Upper lobe of right lung (tissue), 1 donor: ENCODE measurements at regions not wholly inside any gene's neighbourhood (a gene's known extent, or its start where the extent isn't known, plus 50 kb on each side); places are given as distances from the start of the nearest gene placed in this dataset.
"Not testable (repeated sequence)": the region's sequence is repeated elsewhere in the genome, so short reads cannot be mapped to it uniquely, and the experiment has no call there.

ENCODE experiments used
- ATAC-seq: fragments of 200-7000 bp; cut with Tn5 transposase; one replicate; pipeline ENCODE4 v1.9.1; 2020; ENCODE audit warnings: mild to moderate bottlenecking, moderate library complexity
- DNase-seq: peaks from one replicate; pipeline ENCODE4 v3.0.0-alpha.2; 2020
- H3K27ac ChIP-seq: fragments of 200-600 bp; one replicate; pipeline ENCODE4 v1.8.0; 2022
- H3K27me3 ChIP-seq: fragments of 200-600 bp; one replicate; pipeline ENCODE4 v1.8.0; 2022; ENCODE audit warnings: mild to moderate bottlenecking
- H3K36me3 ChIP-seq: fragments of 200-600 bp; one replicate; pipeline ENCODE4 v1.8.0; 2022
- H3K4me1 ChIP-seq: fragments of 200-600 bp; one replicate; pipeline ENCODE4 v1.8.0; 2022
- H3K4me3 ChIP-seq: fragments of 200-600 bp; one replicate; pipeline ENCODE4 v1.8.0; 2022; ENCODE audit warnings: mild to moderate bottlenecking
- H3K9me3 ChIP-seq: fragments of 200-600 bp; one replicate; pipeline ENCODE4 v1.8.0; 2022
- CTCF ChIP-seq: fragments of 200-600 bp; IDR thresholded peaks from one replicate; pipeline ENCODE4 v1.8.0; 2022; ENCODE audit warnings: antibody characterized with exemption
- intact Hi-C: fragments of 100-400 bp; cut with DNase I; formaldehyde crosslinking; loops from one replicate; pipeline ENCODE4 v1.11.0; 2022
- donor health status: DM: no; HTN: yes; CAD: no; lungs with severe emphysema.

DNA sequence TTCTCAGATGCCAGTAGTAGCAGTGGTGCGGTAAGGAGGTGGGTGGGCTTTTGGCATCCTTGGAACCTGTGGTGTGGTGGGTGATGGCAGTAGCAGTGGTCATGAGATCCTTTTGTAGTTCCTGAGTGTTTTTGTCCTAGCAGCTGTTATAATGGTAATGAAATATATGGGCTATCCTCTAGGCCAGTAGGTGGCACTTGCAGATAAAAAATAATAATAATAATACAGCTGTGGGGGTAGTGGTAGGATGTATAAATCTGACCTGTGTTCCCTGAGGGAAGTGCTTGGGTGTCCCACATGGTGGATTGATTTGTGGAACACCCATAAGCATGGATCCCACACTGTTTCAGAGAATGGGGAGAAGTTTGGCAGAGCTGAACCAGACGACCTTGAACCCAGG lies 334.0 kb downstream of the SLITRK5 start:
- Histone ChIP-seq H3K27me3 (no peaks in the 10 kb centered on the region), H3K27ac (no peak overlapping the region), H3K4me3 (no peak overlapping the region), H3K36me3 (no peaks in the 10 kb centered on the region), H3K9me3 (no peaks in the 10 kb centered on the region), H3K4me1 (no peaks in the 10 kb centered on the region)
- intact Hi-C loops = no loop called here
- peak; percentile 9 for TF ChIP-seq CTCF
- DNase-seq = no peak
- ATAC-seq = peak; percentile 24

- H3K27ac ChIP-seq = no peak overlapping the region
- intact Hi-C loops = no loop called here
- H3K36me3 ChIP-seq = no peaks in the 10 kb centered on the region
- DNase-seq = no peak
- no peaks in the 10 kb centered on the region for H3K4me1 ChIP-seq
- no peak for ATAC-seq
- no peaks in the 10 kb centered on the region for H3K27me3 ChIP-seq
- no peaks in the 10 kb centered on the region for H3K9me3 ChIP-seq
- no peak overlapping the region for H3K4me3 ChIP-seq
- TF ChIP-seq CTCF = no peak
Measured at GRCh38 chr13:88014527-88014926, 343.4 kb downstream of the SLITRK5 start.

- intact Hi-C loops = no loop called here
- Histone ChIP-seq H3K27ac (no peak overlapping the region), H3K4me3 (no peak overlapping the region), H3K9me3 (no peaks in the 10 kb centered on the region), H3K36me3 (no peaks in the 10 kb centered on the region), H3K4me1 (no peaks in the 10 kb centered on the region), H3K27me3 (no peaks in the 10 kb centered on the region)
- DNase-seq (no peak), ATAC-seq (no peak)
- TF ChIP-seq CTCF = no peak
Measured at GRCh38 chr13:88022431-88023208, 351.4 kb downstream of the SLITRK5 start.

GRCh38 chr13:88026241-88026640 lies 355.1 kb downstream of the SLITRK5 start:
- H3K9me3 ChIP-seq = no peaks in the 10 kb centered on the region
- ATAC-seq = no peak
- no peak for DNase-seq
- no peaks in the 10 kb centered on the region for H3K27me3 ChIP-seq
- H3K4me1 ChIP-seq = no peaks in the 10 kb centered on the region
- no peak overlapping the region for H3K27ac ChIP-seq
- TF ChIP-seq CTCF = no peak
- H3K36me3 ChIP-seq = no peaks in the 10 kb centered on the region
- intact Hi-C loops = no loop called here
- no peak overlapping the region for H3K4me3 ChIP-seq

- no peak for ATAC-seq
- H3K36me3 ChIP-seq = no peaks in the 10 kb centered on the region
- no peak for DNase-seq
- intact Hi-C loops = no loop called here
- H3K4me3 ChIP-seq = no peak overlapping the region
- no peak for TF ChIP-seq CTCF
- no peaks in the 10 kb centered on the region for H3K4me1 ChIP-seq
- H3K9me3 ChIP-seq = no peaks in the 10 kb centered on the region
- H3K27ac ChIP-seq = no peak overlapping the region
- no peaks in the 10 kb centered on the region for H3K27me3 ChIP-seq
Measured at GRCh38 chr13:88031980-88032559, 360.9 kb downstream of the SLITRK5 start.

- H3K27ac ChIP-seq, ATAC-seq, DNase-seq, intact Hi-C loops, H3K4me1 ChIP-seq, H3K36me3 ChIP-seq, H3K27me3 ChIP-seq, H3K4me3 ChIP-seq, H3K9me3 ChIP-seq: not testable (repeated sequence)
Measured at GRCh38 chr13:88036205-88036604, 365.0 kb downstream of the SLITRK5 start.
